ENCODE measurements at regions not wholly inside any gene's neighbourhood (a gene's known extent, or its start where the extent isn't known, plus 50 kb on each side); places are given as distances from the start of the nearest gene placed in this dataset.

- DNase-seq (ENCODE audit: extremely low spot score, unreplicated experiment), result no peak
- no peaks in the 10 kb centered on the region for H3K27me3 Mint-ChIP-seq
- H3K36me3 Mint-ChIP-seq, result no peaks in the 10 kb centered on the region
- H3K9me3 Mint-ChIP-seq, result peaks cover 19% of the 10 kb centered on the region
- no peaks in the 10 kb centered on the region for H3K4me1 Mint-ChIP-seq (ENCODE audit: unreplicated experiment)
- H3K27ac Mint-ChIP-seq, result no peak overlapping the region
- TF ChIP-seq, protein P1, sequence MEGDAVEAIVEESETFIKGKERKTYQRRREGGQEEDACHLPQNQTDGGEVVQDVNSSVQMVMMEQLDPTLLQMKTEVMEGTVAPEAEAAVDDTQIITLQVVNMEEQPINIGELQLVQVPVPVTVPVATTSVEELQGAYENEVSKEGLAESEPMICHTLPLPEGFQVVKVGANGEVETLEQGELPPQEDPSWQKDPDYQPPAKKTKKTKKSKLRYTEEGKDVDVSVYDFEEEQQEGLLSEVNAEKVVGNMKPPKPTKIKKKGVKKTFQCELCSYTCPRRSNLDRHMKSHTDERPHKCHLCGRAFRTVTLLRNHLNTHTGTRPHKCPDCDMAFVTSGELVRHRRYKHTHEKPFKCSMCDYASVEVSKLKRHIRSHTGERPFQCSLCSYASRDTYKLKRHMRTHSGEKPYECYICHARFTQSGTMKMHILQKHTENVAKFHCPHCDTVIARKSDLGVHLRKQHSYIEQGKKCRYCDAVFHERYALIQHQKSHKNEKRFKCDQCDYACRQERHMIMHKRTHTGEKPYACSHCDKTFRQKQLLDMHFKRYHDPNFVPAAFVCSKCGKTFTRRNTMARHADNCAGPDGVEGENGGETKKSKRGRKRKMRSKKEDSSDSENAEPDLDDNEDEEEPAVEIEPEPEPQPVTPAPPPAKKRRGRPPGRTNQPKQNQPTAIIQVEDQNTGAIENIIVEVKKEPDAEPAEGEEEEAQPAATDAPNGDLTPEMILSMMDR (conservative IDR thresholded peaks at IDR 0.05), result no peak
- no peak overlapping the region for H3K4me3 Mint-ChIP-seq
Measured at GRCh38 chr12:90281154-90281868, 572.7 kb upstream of the ATP2B1 start.

DNA sequence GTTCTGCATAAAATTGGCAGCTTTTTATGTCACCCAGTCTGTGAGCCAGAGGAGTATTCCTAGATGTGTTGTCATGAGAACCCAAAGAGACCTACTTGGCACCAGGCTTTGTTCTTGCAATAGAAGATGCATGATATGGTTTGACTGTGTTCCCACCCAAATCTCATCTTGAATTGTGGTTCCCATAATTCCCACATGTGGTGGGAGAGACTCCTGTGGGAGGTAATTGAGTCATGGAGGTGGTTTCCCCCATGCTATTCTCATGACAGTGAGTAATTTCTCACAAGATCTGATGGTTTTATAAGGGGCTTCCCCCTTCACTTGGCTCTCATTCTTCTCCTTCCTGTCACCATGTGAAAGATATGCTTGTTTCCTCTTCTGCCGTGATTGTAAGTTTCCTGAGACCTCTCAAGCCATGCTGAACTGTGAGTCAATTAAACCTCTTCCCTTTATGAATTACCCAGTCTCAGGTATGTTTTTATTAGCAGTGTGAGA is 572.0 kb upstream of the ATP2B1 start:
- peaks cover 15% of the 10 kb centered on the region for H3K9me3 Mint-ChIP-seq
- no peak overlapping the region for H3K27ac Mint-ChIP-seq
- TF ChIP-seq, protein P1 (conservative IDR thresholded peaks at IDR 0.05), result no peak
- H3K4me1 Mint-ChIP-seq (ENCODE audit: unreplicated experiment), result no peaks in the 10 kb centered on the region
- DNase-seq (ENCODE audit: extremely low spot score, unreplicated experiment), result no peak
- no peaks in the 10 kb centered on the region for H3K27me3 Mint-ChIP-seq
- H3K36me3 Mint-ChIP-seq, result no peaks in the 10 kb centered on the region
- no peak overlapping the region for H3K4me3 Mint-ChIP-seq

DNA sequence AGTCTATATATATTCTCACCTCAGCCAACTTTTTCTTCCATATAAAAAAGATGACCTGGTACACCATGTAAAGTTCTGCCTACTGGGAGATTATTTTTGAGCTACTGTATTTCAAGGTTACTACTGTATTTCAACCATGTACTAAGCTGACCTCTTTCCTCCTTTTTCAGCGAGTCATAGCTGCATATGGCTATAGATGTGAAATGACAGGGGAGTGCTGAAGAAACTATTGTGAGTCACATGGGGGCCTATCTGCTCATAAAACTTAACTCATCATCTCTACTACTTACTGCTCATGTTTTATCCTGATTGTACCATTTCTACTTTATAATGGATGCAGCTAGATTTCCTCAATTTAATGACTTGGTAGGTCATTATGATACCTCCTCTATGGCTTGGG is 571.4 kb upstream of the ATP2B1 start:
- H3K4me3 Mint-ChIP-seq, result no peak overlapping the region
- no peaks in the 10 kb centered on the region for H3K4me1 Mint-ChIP-seq (ENCODE audit: unreplicated experiment)
- H3K36me3 Mint-ChIP-seq, result no peaks in the 10 kb centered on the region
- DNase-seq (ENCODE audit: extremely low spot score, unreplicated experiment), result no peak
- H3K27ac Mint-ChIP-seq, result no peak overlapping the region
- H3K9me3 Mint-ChIP-seq, result peaks cover 15% of the 10 kb centered on the region
- no peaks in the 10 kb centered on the region for H3K27me3 Mint-ChIP-seq
- TF ChIP-seq, protein P1 (conservative IDR thresholded peaks at IDR 0.05), result no peak

DNA sequence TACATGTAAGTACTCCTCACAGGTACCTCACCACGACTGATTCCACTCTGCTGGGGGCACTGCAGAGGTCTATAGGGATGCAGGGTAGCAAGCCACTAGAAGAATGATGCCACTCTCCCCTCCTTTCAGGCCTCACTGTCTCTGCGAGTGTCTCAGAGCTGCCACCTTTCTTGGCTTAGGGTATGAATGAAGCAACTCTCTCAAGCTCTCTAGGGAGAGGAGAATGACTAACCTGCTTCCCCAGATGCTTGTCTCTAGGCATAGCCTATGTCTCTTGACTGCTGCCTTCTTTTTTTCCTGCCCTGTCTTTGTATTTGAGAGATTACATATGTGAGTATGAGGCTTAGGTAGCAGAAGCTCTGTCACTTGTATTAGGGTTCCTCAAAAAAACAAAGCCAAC is 566.5 kb upstream of the ATP2B1 start:
- TF ChIP-seq, protein P1 (conservative IDR thresholded peaks at IDR 0.05), result no peak
- Mint-ChIP-seq H3K9me3 (peaks cover 5% of the 10 kb centered on the region), H3K4me3 (no peak overlapping the region), H3K36me3 (no peaks in the 10 kb centered on the region), H3K27ac (no peak overlapping the region), H3K27me3 (no peaks in the 10 kb centered on the region), H3K4me1 (ENCODE audit: unreplicated experiment) (no peaks in the 10 kb centered on the region)
- DNase-seq (ENCODE audit: extremely low spot score, unreplicated experiment), result no peak

GRCh38 chr12:90274407-90274806 is 565.8 kb upstream of the ATP2B1 start:
- TF ChIP-seq, protein P1 (conservative IDR thresholded peaks at IDR 0.05), result no peak
- H3K9me3 Mint-ChIP-seq, result no peaks in the 10 kb centered on the region
- H3K27me3 Mint-ChIP-seq, result no peaks in the 10 kb centered on the region
- no peak for DNase-seq (ENCODE audit: extremely low spot score, unreplicated experiment)
- no peak overlapping the region for H3K4me3 Mint-ChIP-seq
- no peaks in the 10 kb centered on the region for H3K4me1 Mint-ChIP-seq (ENCODE audit: unreplicated experiment)
- H3K27ac Mint-ChIP-seq, result no peak overlapping the region
- H3K36me3 Mint-ChIP-seq, result no peaks in the 10 kb centered on the region
